ENCODE measurements at regions not wholly inside any gene's neighbourhood (a gene's known extent, or its start where the extent isn't known, plus 50 kb on each side); places are given as distances from the start of the nearest gene placed in this dataset.

DNA sequence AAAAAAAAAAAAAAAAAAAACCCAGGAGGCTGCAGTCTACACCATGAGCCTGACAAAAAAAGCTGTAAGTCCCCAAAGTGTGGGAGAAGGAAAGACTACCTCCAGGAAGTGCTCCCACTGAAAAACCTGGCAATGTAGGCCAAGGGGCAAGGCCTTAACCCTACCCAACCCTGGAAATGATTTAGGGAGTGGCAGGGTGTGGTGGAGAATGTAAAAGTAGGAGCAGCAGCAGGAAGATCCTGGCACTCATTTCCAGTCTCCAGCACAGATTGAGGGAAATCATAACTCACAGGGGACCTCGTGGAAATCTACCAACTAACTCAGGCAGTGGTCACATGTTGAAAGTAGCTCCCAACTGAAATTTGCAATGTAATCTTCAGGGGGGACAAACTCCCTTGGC lies 839.5 kb downstream of the EPHA3 start:
- TF ChIP-seq, protein P1, sequence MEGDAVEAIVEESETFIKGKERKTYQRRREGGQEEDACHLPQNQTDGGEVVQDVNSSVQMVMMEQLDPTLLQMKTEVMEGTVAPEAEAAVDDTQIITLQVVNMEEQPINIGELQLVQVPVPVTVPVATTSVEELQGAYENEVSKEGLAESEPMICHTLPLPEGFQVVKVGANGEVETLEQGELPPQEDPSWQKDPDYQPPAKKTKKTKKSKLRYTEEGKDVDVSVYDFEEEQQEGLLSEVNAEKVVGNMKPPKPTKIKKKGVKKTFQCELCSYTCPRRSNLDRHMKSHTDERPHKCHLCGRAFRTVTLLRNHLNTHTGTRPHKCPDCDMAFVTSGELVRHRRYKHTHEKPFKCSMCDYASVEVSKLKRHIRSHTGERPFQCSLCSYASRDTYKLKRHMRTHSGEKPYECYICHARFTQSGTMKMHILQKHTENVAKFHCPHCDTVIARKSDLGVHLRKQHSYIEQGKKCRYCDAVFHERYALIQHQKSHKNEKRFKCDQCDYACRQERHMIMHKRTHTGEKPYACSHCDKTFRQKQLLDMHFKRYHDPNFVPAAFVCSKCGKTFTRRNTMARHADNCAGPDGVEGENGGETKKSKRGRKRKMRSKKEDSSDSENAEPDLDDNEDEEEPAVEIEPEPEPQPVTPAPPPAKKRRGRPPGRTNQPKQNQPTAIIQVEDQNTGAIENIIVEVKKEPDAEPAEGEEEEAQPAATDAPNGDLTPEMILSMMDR (IDR thresholded peaks at IDR 0.05; ENCODE audit: low read depth, low read length), result no peak
- no peak for DNase-seq (ENCODE audit: low read depth, low spot score)
- H3K27me3 ChIP-seq (ENCODE audit: control insufficient read depth, insufficient read depth, low read length), result no peaks in the 10 kb centered on the region
- ChIA-PET POLR2A (no interaction called here), CTCF (no interaction called here)
- H3K9me3 ChIP-seq (ENCODE audit: control insufficient read depth, insufficient read depth, low read length), result peaks cover 11% of the 10 kb centered on the region; the same call in 1 of the 2 replicates
- no peak overlapping the region for H3K27ac ChIP-seq (ENCODE audit: low read depth, low read length)
- H3K4me3 ChIP-seq (ENCODE audit: low read depth, low read length), result no peak overlapping the region

DNA sequence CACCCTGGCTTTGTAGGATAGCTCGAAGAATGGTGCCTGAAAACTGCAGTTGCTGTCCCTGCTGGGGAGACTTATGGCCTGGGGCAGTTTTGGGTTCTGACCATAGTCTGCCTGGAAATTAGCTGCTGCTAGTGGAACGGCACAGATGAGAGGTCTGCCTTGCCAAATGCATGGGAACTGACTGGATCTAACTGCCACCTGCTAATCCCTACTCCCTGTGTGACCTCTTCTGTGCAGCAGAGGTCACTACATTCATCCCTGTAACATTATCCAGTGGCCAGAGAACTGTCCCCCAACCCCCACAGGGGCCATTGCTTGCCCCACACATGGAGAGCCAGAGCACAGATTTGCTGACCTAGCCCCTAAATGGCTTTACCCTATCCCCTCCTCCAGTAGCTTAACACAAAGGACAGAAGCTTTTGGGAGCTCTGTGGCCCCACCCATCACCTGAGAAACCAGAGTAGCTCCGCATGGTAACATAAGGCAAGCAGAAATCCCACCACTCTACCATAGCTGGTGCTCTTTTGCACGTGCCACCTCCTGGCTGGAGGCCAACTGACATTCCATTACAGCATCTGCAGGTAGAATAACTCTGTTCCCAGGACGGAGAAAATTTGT lies 840.0 kb downstream of the EPHA3 start:
- Histone ChIP-seq H3K27me3 (ENCODE audit: control insufficient read depth, insufficient read depth, low read length) (no peaks in the 10 kb centered on the region), H3K27ac (ENCODE audit: low read depth, low read length) (no peak overlapping the region), H3K4me3 (ENCODE audit: low read depth, low read length) (no peak overlapping the region), H3K9me3 (ENCODE audit: control insufficient read depth, insufficient read depth, low read length) (peaks cover 11% of the 10 kb centered on the region; the same call in 1 of the 2 replicates)
- CTCF ChIA-PET, result interaction anchor here (0.7 kb wide), 1 partner anchor 226 kb away, joined by 3 read pairs; no protein-coding TSS in a partner anchor
- TF ChIP-seq, protein P1 (IDR thresholded peaks at IDR 0.05; ENCODE audit: low read depth, low read length), result no peak
- DNase-seq (ENCODE audit: low read depth, low spot score), result no peak
- POLR2A ChIA-PET, result no interaction called here

GRCh38 chr3:89948008-89948407 lies 840.6 kb downstream of the EPHA3 start:
- H3K27ac ChIP-seq (ENCODE audit: low read depth, low read length), result no peak overlapping the region
- ChIA-PET CTCF (interaction anchor here (0.7 kb wide), 1 partner anchor 226 kb away, joined by 3 read pairs; no protein-coding TSS in a partner anchor), POLR2A (no interaction called here)
- DNase-seq (ENCODE audit: low read depth, low spot score), result no peak
- TF ChIP-seq, protein P1 (IDR thresholded peaks at IDR 0.05; ENCODE audit: low read depth, low read length), result no peak
- no peaks in the 10 kb centered on the region for H3K27me3 ChIP-seq (ENCODE audit: control insufficient read depth, insufficient read depth, low read length)
- H3K4me3 ChIP-seq (ENCODE audit: low read depth, low read length), result no peak overlapping the region
- peaks cover 11% of the 10 kb centered on the region; the same call in 1 of the 2 replicates for H3K9me3 ChIP-seq (ENCODE audit: control insufficient read depth, insufficient read depth, low read length)

GRCh38 chr3:89950772-89951171 lies 843.4 kb downstream of the EPHA3 start:
- H3K9me3 ChIP-seq (ENCODE audit: control insufficient read depth, insufficient read depth, low read length), result peaks cover 11% of the 10 kb centered on the region; the same call in 1 of the 2 replicates
- ChIA-PET CTCF (no interaction called here), POLR2A (no interaction called here)
- DNase-seq (ENCODE audit: low read depth, low spot score), result no peak
- TF ChIP-seq, protein P1 (IDR thresholded peaks at IDR 0.05; ENCODE audit: low read depth, low read length), result no peak
- no peak overlapping the region for H3K4me3 ChIP-seq (ENCODE audit: low read depth, low read length)
- H3K27ac ChIP-seq (ENCODE audit: low read depth, low read length), result no peak overlapping the region
- no peaks in the 10 kb centered on the region for H3K27me3 ChIP-seq (ENCODE audit: control insufficient read depth, insufficient read depth, low read length)

DNA sequence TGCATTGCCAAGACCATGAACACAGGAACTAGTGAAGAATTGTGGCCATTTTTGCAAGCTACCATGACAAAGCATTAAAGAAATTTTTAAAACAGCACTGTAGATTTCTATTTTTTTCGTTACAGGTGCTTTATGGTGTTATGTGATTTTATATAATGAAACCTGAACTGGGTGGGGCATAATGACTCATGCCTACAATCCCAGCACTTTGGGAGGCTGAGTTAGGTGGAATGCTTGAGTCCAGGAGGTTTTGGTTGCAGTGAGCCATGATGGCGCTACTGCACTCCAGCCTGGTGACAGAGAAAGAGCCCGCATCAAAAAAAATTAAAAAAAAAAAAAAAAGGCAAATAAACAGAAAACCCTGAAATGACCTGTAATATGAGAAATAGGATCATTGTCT lies 846.7 kb downstream of the EPHA3 start:
- DNase-seq (ENCODE audit: low read depth, low spot score), result no peak
- Histone ChIP-seq H3K4me3 (ENCODE audit: low read depth, low read length) (no peak overlapping the region), H3K27ac (ENCODE audit: low read depth, low read length) (no peak overlapping the region), H3K9me3 (ENCODE audit: control insufficient read depth, insufficient read depth, low read length) (peaks cover 3% of the 10 kb centered on the region; the same call in 1 of the 2 replicates), H3K27me3 (ENCODE audit: control insufficient read depth, insufficient read depth, low read length) (no peaks in the 10 kb centered on the region)
- ChIA-PET POLR2A (no interaction called here), CTCF (no interaction called here)
- TF ChIP-seq, protein P1 (IDR thresholded peaks at IDR 0.05; ENCODE audit: low read depth, low read length), result no peak
